Karpas-422 (cell line): ENCODE measurements at regions not wholly inside any gene's neighbourhood (a gene's known extent, or its start where the extent isn't known, plus 50 kb on each side); places are given as distances from the start of the nearest gene placed in this dataset.
"Not testable (repeated sequence)": the region's sequence is repeated elsewhere in the genome, so short reads cannot be mapped to it uniquely, and the experiment has no call there.

Source experiments
- DNase-seq: peaks from one replicate; pipeline ENCODE4 v3.0.0-alpha.2; 2015
- H2AFZ ChIP-seq: fragments of 200-600 bp; sonication (generic); 2 replicates; pipeline ENCODE4 v1.6.1; 2014; ENCODE audit warnings: antibody characterized with exemption, low read length, mixed read lengths
- H3K27ac ChIP-seq: fragments of 200-600 bp; sonication (generic); 2 replicates; pipeline ENCODE4 v1.5.1; 2014; ENCODE audit warnings: mild to moderate bottlenecking, low read length, moderate library complexity
- H3K27me3 ChIP-seq: fragments of 200-600 bp; sonication (generic); 2 replicates; pipeline ENCODE4 v1.6.1; 2014; ENCODE audit warnings: low read length, mixed read lengths
- H3K36me3 ChIP-seq: fragments of 200-600 bp; sonication (generic); 2 replicates; pipeline ENCODE4 v1.6.1; 2014; ENCODE audit warnings: low read length, mixed read lengths; ENCODE audit not compliant: insufficient read depth
- H3K4me1 ChIP-seq: fragments of 200-600 bp; sonication (generic); 2 replicates; pipeline ENCODE4 v1.6.1; 2014; ENCODE audit warnings: mild to moderate bottlenecking, low read length, mixed read lengths
- H3K4me2 ChIP-seq: fragments of 200-600 bp; sonication (generic); 2 replicates; pipeline ENCODE4 v1.6.1; 2014; ENCODE audit warnings: low read length, low read depth, mild to moderate bottlenecking; ENCODE audit not compliant: poor library complexity, severe bottlenecking
- H3K4me3 ChIP-seq: fragments of 200-600 bp; sonication (generic); 2 replicates; pipeline ENCODE4 v1.5.1; 2014; ENCODE audit warnings: mild to moderate bottlenecking, antibody characterized with exemption, low read length, mixed read lengths
- H3K79me2 ChIP-seq: fragments of 200-600 bp; sonication (generic); 2 replicates; pipeline ENCODE4 v1.6.1; 2014; ENCODE audit warnings: mild to moderate bottlenecking, low read length, mixed read lengths
- H3K9ac ChIP-seq: fragments of 200-600 bp; sonication (generic); 2 replicates; pipeline ENCODE4 v1.6.0; 2014; ENCODE audit warnings: low read length
- H3K9me2 ChIP-seq: fragments of 200-600 bp; sonication (generic), shearing (Covaris generic); replicated peaks from 2 replicates; pipeline ENCODE4 v1.6.0; 2014; ENCODE audit warnings: mild to moderate bottlenecking, low read length, moderate library complexity; ENCODE audit not compliant: insufficient read depth
- H3K9me3 ChIP-seq: fragments of 300-700, 200-600 bp; sonication (generic); 2 replicates; pipeline ENCODE4 v1.6.1; 2014; ENCODE audit warnings: low read length, mixed read lengths
- H4K20me1 ChIP-seq: fragments of 200-600 bp; sonication (generic); 2 replicates; pipeline ENCODE4 v1.6.1; 2014; ENCODE audit warnings: mild to moderate bottlenecking, antibody characterized with exemption, low read length, low read depth; ENCODE audit not compliant: insufficient read depth

GRCh38 chr16:87048038-87048729, 269.0 kb downstream of the C16orf95 start:
- Histone ChIP-seq H3K36me3 (no peaks in the 10 kb centered on the region), H3K4me2 (no peak overlapping the region), H3K27ac (no peak overlapping the region), H3K27me3 (no peaks in the 10 kb centered on the region), H3K9me2 (no peaks in the 10 kb centered on the region), H3K4me3 (no peak overlapping the region), H3K9ac (no peak overlapping the region), H3K4me1 (no peaks in the 10 kb centered on the region), H3K9me3 (no peaks in the 10 kb centered on the region), H3K79me2 (no peaks in the 10 kb centered on the region), H4K20me1 (no peaks in the 10 kb centered on the region), H2AFZ (no peak overlapping the region)
- DNase-seq = no peak

GRCh38 chr16:87048730-87049115, 268.5 kb downstream of the C16orf95 start:
- H3K9me3 ChIP-seq = no peaks in the 10 kb centered on the region
- no peaks in the 10 kb centered on the region for H4K20me1 ChIP-seq
- H3K27me3 ChIP-seq = no peaks in the 10 kb centered on the region
- DNase-seq = no peak
- no peak overlapping the region for H3K4me3 ChIP-seq
- H3K9me2 ChIP-seq = no peaks in the 10 kb centered on the region
- H3K36me3 ChIP-seq = no peaks in the 10 kb centered on the region
- H3K27ac ChIP-seq = no peak overlapping the region
- H3K4me2 ChIP-seq = no peak overlapping the region
- no peak overlapping the region for H3K9ac ChIP-seq
- H3K79me2 ChIP-seq = no peaks in the 10 kb centered on the region
- H3K4me1 ChIP-seq = no peaks in the 10 kb centered on the region
- no peak overlapping the region for H2AFZ ChIP-seq

- not testable (repeated sequence) for H3K36me3 ChIP-seq, H3K9ac ChIP-seq, DNase-seq, H3K79me2 ChIP-seq, H3K9me2 ChIP-seq, H4K20me1 ChIP-seq, H3K27ac ChIP-seq, H2AFZ ChIP-seq, H3K4me1 ChIP-seq, H3K9me3 ChIP-seq, H3K27me3 ChIP-seq, H3K4me3 ChIP-seq, H3K4me2 ChIP-seq
Observed at GRCh38 chr16:87049216-87049615, 268.0 kb downstream of the C16orf95 start.

GRCh38 chr16:87050142-87050541, 267.1 kb downstream of the C16orf95 start:
- H3K9me2 ChIP-seq = no peaks in the 10 kb centered on the region
- H2AFZ ChIP-seq = no peak overlapping the region
- no peaks in the 10 kb centered on the region for H3K9me3 ChIP-seq

GRCh38 chr16:87051526-87052320, 265.5 kb downstream of the C16orf95 start:
- Histone ChIP-seq H3K27ac (no peak overlapping the region), H3K79me2 (no peaks in the 10 kb centered on the region), H2AFZ (no peak overlapping the region), H3K4me3 (no peak overlapping the region), H4K20me1 (no peaks in the 10 kb centered on the region), H3K4me1 (no peaks in the 10 kb centered on the region), H3K27me3 (no peaks in the 10 kb centered on the region), H3K36me3 (no peaks in the 10 kb centered on the region), H3K4me2 (no peak overlapping the region), H3K9ac (no peak overlapping the region), H3K9me3 (no peaks in the 10 kb centered on the region), H3K9me2 (no peaks in the 10 kb centered on the region)
- no peak for DNase-seq

More at GRCh38 chr16:87050142-87050541, 267.1 kb downstream of the C16orf95 start:
- Histone ChIP-seq H3K36me3 (no peaks in the 10 kb centered on the region), H3K4me3 (no peak overlapping the region), H3K4me1 (no peaks in the 10 kb centered on the region), H3K27ac (no peak overlapping the region), H3K4me2 (no peak overlapping the region), H3K27me3 (no peaks in the 10 kb centered on the region), H3K9ac (no peak overlapping the region), H3K79me2 (no peaks in the 10 kb centered on the region), H4K20me1 (no peaks in the 10 kb centered on the region)
- no peak for DNase-seq

- H3K27ac ChIP-seq = no peak overlapping the region
- no peak overlapping the region for H3K4me2 ChIP-seq
- no peak overlapping the region for H3K4me3 ChIP-seq
- H3K9me3 ChIP-seq = no peaks in the 10 kb centered on the region
- no peaks in the 10 kb centered on the region for H3K27me3 ChIP-seq
- no peaks in the 10 kb centered on the region for H3K9me2 ChIP-seq
- no peak overlapping the region for H3K9ac ChIP-seq
- no peaks in the 10 kb centered on the region for H3K4me1 ChIP-seq
- no peaks in the 10 kb centered on the region for H3K79me2 ChIP-seq
- no peaks in the 10 kb centered on the region for H3K36me3 ChIP-seq
- H4K20me1 ChIP-seq = no peaks in the 10 kb centered on the region
- DNase-seq = no peak
- H2AFZ ChIP-seq = no peak overlapping the region
Observed at GRCh38 chr16:87052506-87052905, 264.7 kb downstream of the C16orf95 start.

GRCh38 chr16:87053016-87053982, 263.9 kb downstream of the C16orf95 start:
- H3K9me3 ChIP-seq = no peaks in the 10 kb centered on the region
- H2AFZ ChIP-seq = no peak overlapping the region
- H3K79me2 ChIP-seq = no peaks in the 10 kb centered on the region
- H3K4me1 ChIP-seq = no peaks in the 10 kb centered on the region
- H3K4me3 ChIP-seq = no peak overlapping the region
- no peak overlapping the region for H3K9ac ChIP-seq
- H3K27me3 ChIP-seq = no peaks in the 10 kb centered on the region
- H3K4me2 ChIP-seq = no peak overlapping the region
- H3K36me3 ChIP-seq = no peaks in the 10 kb centered on the region
- DNase-seq = no peak
- H3K9me2 ChIP-seq = no peaks in the 10 kb centered on the region
- no peak overlapping the region for H3K27ac ChIP-seq
- no peaks in the 10 kb centered on the region for H4K20me1 ChIP-seq

- no peak overlapping the region for H3K9ac ChIP-seq
- H3K4me2 ChIP-seq = no peak overlapping the region
- no peak overlapping the region for H3K4me3 ChIP-seq
- H4K20me1 ChIP-seq = no peaks in the 10 kb centered on the region
- DNase-seq = no peak
- H2AFZ ChIP-seq = no peak overlapping the region
- no peaks in the 10 kb centered on the region for H3K9me2 ChIP-seq
- no peaks in the 10 kb centered on the region for H3K27me3 ChIP-seq
- no peaks in the 10 kb centered on the region for H3K79me2 ChIP-seq
- H3K27ac ChIP-seq = no peak overlapping the region
- H3K36me3 ChIP-seq = no peaks in the 10 kb centered on the region
- H3K4me1 ChIP-seq = no peaks in the 10 kb centered on the region
- H3K9me3 ChIP-seq = no peaks in the 10 kb centered on the region
Observed at GRCh38 chr16:87054154-87054553, 263.0 kb downstream of the C16orf95 start.
